ENCODE measurements at regions not wholly inside any gene's neighbourhood (a gene's known extent, or its start where the extent isn't known, plus 50 kb on each side); places are given as distances from the start of the nearest gene placed in this dataset.

DNA sequence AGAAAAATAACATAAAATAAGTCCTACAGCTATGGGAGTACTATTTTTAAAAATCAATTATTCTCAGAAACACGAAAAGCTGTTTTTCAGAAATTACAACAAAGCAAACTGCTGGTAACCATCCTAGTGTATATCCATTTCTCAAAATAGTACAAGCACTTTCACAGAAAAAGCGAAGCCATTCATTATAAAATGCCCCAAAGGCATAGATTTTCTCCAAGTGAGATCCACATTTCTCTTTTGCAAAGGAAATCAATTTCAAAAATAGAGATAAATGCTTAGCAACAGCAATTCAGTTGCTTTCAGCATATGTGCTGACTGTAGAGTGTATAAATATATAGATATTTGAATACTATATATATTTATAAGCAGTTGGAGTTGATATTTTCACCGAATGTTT, 1266.3 kb downstream of the SI start:
- H3K4me1 ChIP-seq (replicated peaks): no peaks in the 10 kb centered on the region

DNA sequence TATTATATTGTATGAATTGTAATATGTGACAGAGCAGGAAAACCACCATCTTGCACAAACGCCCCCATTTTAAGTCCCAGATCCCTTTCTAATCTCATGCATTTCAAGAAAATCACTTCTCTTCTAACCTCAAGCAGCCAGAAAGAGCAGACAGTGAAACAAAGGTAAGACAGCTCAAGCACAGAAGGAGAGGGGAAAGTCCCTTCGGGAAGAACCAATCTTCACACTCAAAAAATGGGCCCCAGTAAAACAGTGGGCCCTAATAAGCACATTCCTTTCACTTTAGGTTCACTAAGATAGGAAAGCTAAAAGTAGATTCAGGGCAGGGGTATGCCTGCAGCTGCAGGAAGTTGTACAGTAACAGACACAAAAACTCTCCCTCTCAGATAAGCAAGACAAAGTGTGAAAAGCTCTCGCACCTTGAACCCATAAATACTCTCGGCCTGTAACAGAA, 1268.7 kb downstream of the SI start:
- H3K4me3 ChIP-seq: no peak overlapping the region

More for the DNA sequence above, 1266.3 kb downstream of the SI start:
- H3K9me3 ChIP-seq (replicated peaks): no peaks in the 10 kb centered on the region
- H3K4me3 ChIP-seq: no peak overlapping the region
- H3K36me3 ChIP-seq: no peaks in the 10 kb centered on the region
- no peak overlapping the region for H3K27ac ChIP-seq
- no peak for DNase-seq (ENCODE audit: low read depth in 1 of 2, low spot score in 2 of 2)
- H3K27me3 ChIP-seq (replicated peaks): no peaks in the 10 kb centered on the region

DNA sequence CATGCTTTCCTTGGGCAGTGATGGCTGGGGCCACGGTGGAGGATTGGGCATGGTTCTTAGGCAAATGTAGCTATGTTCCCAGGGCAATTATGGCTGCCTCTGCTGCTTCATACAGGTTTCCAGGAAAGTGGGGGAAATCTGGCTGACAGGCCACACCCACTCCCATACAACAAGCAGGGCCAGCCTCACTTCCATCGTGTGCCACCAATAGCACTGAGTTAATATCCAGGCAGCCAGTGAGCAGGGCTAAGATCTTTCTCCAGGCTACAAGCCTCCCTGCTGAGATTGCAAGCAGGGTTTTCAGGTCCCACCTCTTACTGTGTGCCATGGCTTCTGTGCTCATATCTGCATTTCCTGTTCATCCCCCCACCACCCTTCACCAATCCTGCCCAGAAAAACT, 1291.9 kb downstream of the SI start:
- no peaks in the 10 kb centered on the region for H3K36me3 ChIP-seq
- no peaks in the 10 kb centered on the region for H3K27me3 ChIP-seq (replicated peaks)
- no peaks in the 10 kb centered on the region for H3K4me1 ChIP-seq (replicated peaks)
- H3K9me3 ChIP-seq (replicated peaks): no peaks in the 10 kb centered on the region
- no peak for DNase-seq (ENCODE audit: low read depth in 1 of 2, low spot score in 2 of 2)
- no peak overlapping the region for H3K27ac ChIP-seq
- no peak overlapping the region for H3K4me3 ChIP-seq

More for the DNA sequence above, 1268.7 kb downstream of the SI start:
- H3K36me3 ChIP-seq: no peaks in the 10 kb centered on the region
- H3K27me3 ChIP-seq (replicated peaks): no peaks in the 10 kb centered on the region
- no peaks in the 10 kb centered on the region for H3K9me3 ChIP-seq (replicated peaks)
- no peak for DNase-seq (ENCODE audit: low read depth in 1 of 2, low spot score in 2 of 2)
- no peak overlapping the region for H3K27ac ChIP-seq
- no peaks in the 10 kb centered on the region for H3K4me1 ChIP-seq (replicated peaks)

DNA sequence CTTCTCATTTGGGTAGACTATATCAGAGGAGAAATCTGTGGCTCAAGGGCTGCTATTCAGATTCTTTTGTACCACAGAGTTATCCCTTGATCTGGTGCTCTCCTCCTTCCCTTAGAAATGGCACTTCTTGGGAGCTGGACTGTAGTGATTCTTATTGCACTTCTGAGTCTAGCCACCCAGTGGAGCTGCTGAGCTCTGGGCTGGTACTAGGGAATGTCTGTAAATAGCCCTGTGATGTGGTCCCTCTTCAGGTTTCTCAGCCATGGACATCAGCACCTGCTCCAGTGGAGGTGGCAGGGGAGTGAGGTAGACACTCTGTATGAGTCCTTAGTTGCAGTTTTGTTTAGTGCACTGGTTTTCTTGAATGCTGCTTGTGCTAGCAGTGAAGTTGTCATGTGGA, 1292.6 kb downstream of the SI start:
- no peak for DNase-seq (ENCODE audit: low read depth in 1 of 2, low spot score in 2 of 2)
- no peak overlapping the region for H3K4me3 ChIP-seq
- no peaks in the 10 kb centered on the region for H3K36me3 ChIP-seq
- H3K4me1 ChIP-seq (replicated peaks): no peaks in the 10 kb centered on the region
- no peak overlapping the region for H3K27ac ChIP-seq
- H3K9me3 ChIP-seq (replicated peaks): no peaks in the 10 kb centered on the region
- H3K27me3 ChIP-seq (replicated peaks): no peaks in the 10 kb centered on the region

DNA sequence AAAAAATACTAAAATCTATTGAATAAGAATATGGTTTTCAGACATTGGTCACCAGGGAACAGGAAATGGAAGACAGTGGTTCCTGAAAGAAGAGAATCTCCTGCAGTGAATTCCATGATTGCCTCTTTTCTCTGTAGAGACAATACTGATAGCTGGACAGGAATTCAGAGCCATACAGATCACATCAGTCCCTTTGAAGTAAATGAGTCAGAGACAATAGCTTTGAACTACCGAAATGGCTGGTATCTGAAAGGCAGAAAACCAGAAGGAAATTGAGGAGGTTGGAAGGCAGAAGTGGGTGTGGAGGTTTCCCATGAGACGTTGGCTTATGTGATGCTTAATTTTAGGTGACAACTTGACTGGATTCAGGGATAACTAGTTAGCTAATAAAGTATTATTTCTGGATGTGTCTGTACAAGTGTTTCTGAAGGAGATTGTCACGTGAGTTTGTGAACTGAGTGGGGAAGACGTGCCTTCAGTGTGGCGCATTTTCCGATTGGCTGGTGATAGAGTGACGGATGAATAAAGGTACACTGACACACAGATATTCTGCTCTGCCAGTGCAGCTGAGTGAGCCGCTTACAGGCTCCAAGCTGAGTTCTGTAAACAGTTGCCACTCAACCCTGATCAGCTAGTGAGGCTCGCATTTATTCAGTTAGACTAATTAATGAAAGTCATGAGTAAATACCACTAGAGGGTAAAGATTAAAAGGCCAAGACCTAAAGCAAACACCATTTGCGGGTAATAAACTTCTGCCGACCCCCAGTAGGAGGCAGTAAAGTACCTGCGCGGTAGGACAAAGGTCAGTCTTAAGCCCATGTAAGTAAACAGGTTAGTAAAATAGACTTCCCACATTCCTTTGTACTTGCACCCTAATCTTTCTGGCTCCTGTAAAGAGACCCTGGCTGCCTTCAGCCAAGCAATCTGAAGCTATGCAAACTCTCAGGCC, 1298.6 kb downstream of the SI start:
- Histone ChIP-seq H3K27me3 (replicated peaks) (no peaks in the 10 kb centered on the region), H3K4me3 (no peak overlapping the region), H3K27ac (no peak overlapping the region), H3K4me1 (replicated peaks) (no peaks in the 10 kb centered on the region), H3K36me3 (no peaks in the 10 kb centered on the region), H3K9me3 (replicated peaks) (no peaks in the 10 kb centered on the region)
- no peak for DNase-seq (ENCODE audit: low read depth in 1 of 2, low spot score in 2 of 2)

DNA sequence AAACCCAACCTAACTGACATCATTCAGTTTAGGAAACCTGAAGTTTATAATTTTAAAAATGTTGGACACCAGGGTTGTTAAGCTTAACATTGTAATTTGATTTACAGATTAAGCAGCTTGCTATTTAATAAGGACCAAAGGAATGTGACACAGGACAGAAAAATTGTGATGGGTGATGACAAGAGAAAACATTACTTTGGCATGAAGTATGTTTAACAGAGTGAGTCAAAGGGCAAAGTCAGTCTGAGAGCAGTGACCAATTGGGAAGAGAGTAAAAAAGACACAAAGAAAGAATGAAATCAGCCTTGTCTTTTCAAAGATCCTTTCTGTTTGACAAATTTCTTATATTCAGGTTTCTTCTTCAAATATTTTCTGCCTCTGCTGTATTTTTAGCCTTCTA, 1301.6 kb downstream of the SI start:
- H3K36me3 ChIP-seq: no peaks in the 10 kb centered on the region
- H3K4me3 ChIP-seq: no peak overlapping the region
- DNase-seq (ENCODE audit: low read depth in 1 of 2, low spot score in 2 of 2): no peak
- no peaks in the 10 kb centered on the region; the same call in 1 of the 2 replicates for H3K9me3 ChIP-seq (replicated peaks)
- no peak overlapping the region for H3K27ac ChIP-seq
- H3K27me3 ChIP-seq (replicated peaks): no peaks in the 10 kb centered on the region
- H3K4me1 ChIP-seq (replicated peaks): no peaks in the 10 kb centered on the region

DNA sequence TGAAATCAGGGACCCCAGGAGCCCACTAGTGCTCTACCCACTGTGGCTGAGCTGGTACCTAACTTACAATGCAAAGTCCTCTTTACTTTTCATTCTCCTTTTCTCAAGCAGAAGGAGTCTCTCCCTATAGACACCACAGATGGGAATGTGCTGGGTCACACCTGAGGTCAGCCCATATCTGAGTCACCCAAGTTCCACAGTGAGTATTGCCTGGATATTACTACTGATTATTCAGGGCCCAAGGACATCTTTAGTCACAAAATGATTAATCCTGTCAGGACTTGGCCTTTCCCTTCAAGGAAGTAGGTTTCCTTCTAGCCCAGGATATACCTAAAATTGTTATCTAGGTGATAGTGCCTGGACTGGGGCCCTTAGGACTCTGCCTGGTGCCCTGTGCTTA, 1305.2 kb downstream of the SI start:
- H3K27me3 ChIP-seq (replicated peaks): no peaks in the 10 kb centered on the region
- no peaks in the 10 kb centered on the region for H3K36me3 ChIP-seq
- no peaks in the 10 kb centered on the region; the same call in 1 of the 2 replicates for H3K9me3 ChIP-seq (replicated peaks)
- H3K4me1 ChIP-seq (replicated peaks): no peaks in the 10 kb centered on the region
- H3K4me3 ChIP-seq: no peak overlapping the region
- H3K27ac ChIP-seq: no peak overlapping the region
- no peak for DNase-seq (ENCODE audit: low read depth in 1 of 2, low spot score in 2 of 2)

DNA sequence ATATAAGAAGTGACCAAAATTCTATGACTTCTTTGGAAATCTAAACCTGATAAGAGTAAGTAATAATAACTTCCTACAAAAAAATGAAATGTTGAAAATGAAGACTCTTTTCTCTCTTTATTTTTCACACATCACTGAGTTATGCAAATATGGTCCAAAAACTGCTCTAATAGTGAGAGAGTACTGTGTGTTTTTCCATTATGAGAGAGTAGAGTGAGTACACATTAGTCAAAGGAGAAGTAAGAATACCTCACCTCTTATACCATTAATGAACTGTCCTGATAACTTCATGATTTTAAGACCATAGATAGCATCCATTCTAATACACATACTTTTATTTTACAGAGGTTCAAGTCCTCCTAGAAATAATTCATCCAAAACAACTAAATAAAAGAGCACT, 1310.2 kb downstream of the SI start:
- Histone ChIP-seq H3K4me3 (no peak overlapping the region), H3K27me3 (replicated peaks) (no peaks in the 10 kb centered on the region), H3K9me3 (replicated peaks) (no peaks in the 10 kb centered on the region; the same call in 1 of the 2 replicates), H3K36me3 (no peaks in the 10 kb centered on the region), H3K27ac (no peak overlapping the region), H3K4me1 (replicated peaks) (no peaks in the 10 kb centered on the region)
- no peak for DNase-seq (ENCODE audit: low read depth in 1 of 2, low spot score in 2 of 2)

DNA sequence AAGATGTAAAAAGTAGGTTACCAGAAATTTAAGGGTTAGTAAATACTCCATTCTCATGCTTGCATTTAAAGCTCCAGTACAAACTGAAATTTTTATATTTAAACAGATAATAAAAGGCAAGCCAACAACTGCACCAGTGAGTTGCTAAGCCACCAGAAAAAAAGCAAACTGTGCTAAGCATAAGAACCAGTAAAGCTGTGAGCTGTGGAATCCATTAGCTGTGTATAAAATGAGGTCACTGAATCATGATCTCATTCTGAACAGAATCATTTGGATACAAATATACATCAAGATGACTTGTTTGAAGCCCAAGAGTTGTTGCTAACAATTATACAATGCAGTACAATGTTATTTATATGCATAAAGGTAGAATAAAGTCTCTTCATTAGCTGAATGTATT, 1312.2 kb downstream of the SI start:
- H3K36me3 ChIP-seq: no peaks in the 10 kb centered on the region
- H3K9me3 ChIP-seq (replicated peaks): no peaks in the 10 kb centered on the region
- no peak overlapping the region for H3K27ac ChIP-seq
- H3K4me3 ChIP-seq: no peak overlapping the region
- no peak for DNase-seq (ENCODE audit: low read depth in 1 of 2, low spot score in 2 of 2)
- no peaks in the 10 kb centered on the region for H3K27me3 ChIP-seq (replicated peaks)
- no peaks in the 10 kb centered on the region for H3K4me1 ChIP-seq (replicated peaks)

DNA sequence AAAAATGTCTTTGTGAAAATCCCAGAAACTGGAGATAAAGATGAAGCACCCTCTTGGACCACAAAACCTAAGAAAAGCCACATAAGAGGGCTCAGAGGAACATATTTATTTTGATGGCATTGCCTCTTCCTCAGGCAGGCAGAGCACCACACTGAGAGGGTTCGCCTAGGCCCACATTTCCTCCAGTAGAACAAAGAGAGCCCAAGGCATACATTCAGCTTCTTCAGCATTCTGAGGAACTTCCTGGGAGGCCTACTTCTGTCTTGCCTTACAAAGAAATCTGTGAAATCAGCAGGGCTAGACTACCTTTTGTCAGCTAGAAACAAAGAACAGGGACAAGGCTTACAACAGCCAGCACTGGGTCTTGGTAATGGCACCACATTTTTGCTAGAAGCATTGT, 1325.3 kb downstream of the SI start:
- no peaks in the 10 kb centered on the region for H3K36me3 ChIP-seq
- no peak overlapping the region for H3K27ac ChIP-seq
- H3K4me3 ChIP-seq: no peak overlapping the region
- no peaks in the 10 kb centered on the region for H3K27me3 ChIP-seq (replicated peaks)
- H3K9me3 ChIP-seq (replicated peaks): no peaks in the 10 kb centered on the region; the same call in 1 of the 2 replicates
- no peak for DNase-seq (ENCODE audit: low read depth in 1 of 2, low spot score in 2 of 2)
- H3K4me1 ChIP-seq (replicated peaks): no peaks in the 10 kb centered on the region

DNA sequence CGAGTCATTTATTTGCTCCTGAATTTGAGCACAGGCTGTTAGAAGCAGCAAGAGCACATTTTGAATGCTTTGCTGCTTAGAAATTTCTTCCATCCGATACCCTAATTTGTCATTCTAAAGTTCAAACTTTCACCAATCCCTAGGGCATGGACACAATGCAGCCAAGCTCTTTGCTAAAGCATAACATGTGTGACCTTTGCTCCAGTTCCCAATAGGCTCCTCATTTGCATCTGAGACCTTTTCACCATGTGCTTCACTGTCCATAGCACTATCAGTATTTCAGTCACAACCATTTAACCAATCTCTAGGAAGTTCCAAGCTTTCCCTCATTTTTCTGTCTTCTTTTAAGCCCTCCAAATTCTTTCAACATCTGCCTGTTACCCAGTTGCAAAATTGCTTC, 1333.1 kb downstream of the SI start:
- H3K36me3 ChIP-seq: no peaks in the 10 kb centered on the region
- DNase-seq (ENCODE audit: low read depth in 1 of 2, low spot score in 2 of 2): no peak
- no peaks in the 10 kb centered on the region; the same call in 1 of the 2 replicates for H3K9me3 ChIP-seq (replicated peaks)
- H3K4me3 ChIP-seq: no peak overlapping the region
- H3K4me1 ChIP-seq (replicated peaks): no peaks in the 10 kb centered on the region
- H3K27ac ChIP-seq: no peak overlapping the region
- H3K27me3 ChIP-seq (replicated peaks): no peaks in the 10 kb centered on the region

DNA sequence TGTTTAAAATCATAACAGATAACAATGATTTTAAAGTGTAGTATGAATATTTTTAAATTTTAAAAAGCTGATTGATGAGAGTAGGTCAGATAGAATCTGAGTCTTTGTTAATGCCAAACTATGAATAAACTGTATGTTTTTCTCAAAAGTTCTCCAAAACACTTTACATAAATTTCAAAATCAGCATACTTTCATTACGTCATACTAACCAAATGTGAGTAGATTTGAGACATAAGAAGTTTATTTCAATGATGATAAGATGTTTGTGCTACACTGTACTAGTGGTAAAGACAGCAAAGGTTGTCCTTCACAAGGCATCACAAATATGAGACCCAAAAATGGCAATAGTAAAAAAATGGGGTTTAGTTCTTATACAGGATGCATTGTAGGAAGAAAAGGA, 1342.9 kb downstream of the SI start:
- H3K27ac ChIP-seq: no peak overlapping the region
- H3K36me3 ChIP-seq: no peaks in the 10 kb centered on the region
- DNase-seq (ENCODE audit: low read depth in 1 of 2, low spot score in 2 of 2): no peak
- H3K9me3 ChIP-seq (replicated peaks): no peaks in the 10 kb centered on the region
- no peaks in the 10 kb centered on the region for H3K27me3 ChIP-seq (replicated peaks)
- H3K4me1 ChIP-seq (replicated peaks): no peaks in the 10 kb centered on the region
- no peak overlapping the region for H3K4me3 ChIP-seq

DNA sequence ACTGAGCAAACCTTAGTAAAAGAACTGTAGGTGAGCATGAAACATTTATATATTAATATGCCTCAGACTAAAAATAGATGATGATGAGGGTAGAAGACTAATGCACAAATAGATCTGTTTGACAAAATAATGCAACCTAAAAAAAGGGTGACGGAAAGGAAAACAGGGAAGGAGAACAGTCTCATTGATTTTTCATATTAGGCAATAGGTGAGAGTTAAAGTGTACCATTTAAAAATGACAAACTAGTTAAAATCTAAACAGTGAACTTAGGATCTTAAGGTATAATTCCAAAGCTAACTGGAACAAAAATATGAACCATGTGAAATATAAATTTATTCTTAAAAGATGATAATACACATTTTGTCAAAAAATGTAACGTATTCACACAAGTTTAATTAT, 1347.6 kb downstream of the SI start:
- H3K9me3 ChIP-seq (replicated peaks): no peaks in the 10 kb centered on the region
- H3K4me1 ChIP-seq (replicated peaks): no peaks in the 10 kb centered on the region
- H3K36me3 ChIP-seq: no peaks in the 10 kb centered on the region
- H3K27ac ChIP-seq: no peak overlapping the region
- H3K27me3 ChIP-seq (replicated peaks): no peaks in the 10 kb centered on the region
- H3K4me3 ChIP-seq: no peak overlapping the region
- no peak for DNase-seq (ENCODE audit: low read depth in 1 of 2, low spot score in 2 of 2)

DNA sequence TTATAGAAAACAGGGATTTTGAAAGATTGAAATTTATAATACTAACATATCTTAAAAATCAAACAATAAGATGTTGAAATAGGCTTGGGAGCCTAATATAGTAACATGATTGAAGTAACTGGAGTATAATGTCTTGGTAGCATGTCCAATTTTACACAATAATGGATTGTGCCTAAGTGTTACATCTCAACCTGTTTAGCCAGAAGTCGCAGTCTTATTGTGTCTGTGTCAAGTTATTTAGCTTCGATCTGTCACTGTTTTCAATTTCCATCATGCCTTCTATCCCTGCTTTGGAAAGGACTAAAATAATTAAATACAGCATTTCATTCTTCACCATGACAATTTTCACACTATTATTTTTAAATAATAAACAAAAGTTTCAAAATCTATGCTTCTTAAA, 1352.2 kb downstream of the SI start:
- Histone ChIP-seq H3K9me3 (replicated peaks) (no peaks in the 10 kb centered on the region), H3K4me1 (replicated peaks) (no peaks in the 10 kb centered on the region), H3K4me3 (no peak overlapping the region), H3K36me3 (no peaks in the 10 kb centered on the region), H3K27me3 (replicated peaks) (no peaks in the 10 kb centered on the region), H3K27ac (no peak overlapping the region)
- no peak for DNase-seq (ENCODE audit: low read depth in 1 of 2, low spot score in 2 of 2)
